ENCODE measurements at regions not wholly inside any gene's neighbourhood (a gene's known extent, or its start where the extent isn't known, plus 50 kb on each side); places are given as distances from the start of the nearest gene placed in this dataset.
"Not testable (repeated sequence)": the region's sequence is repeated elsewhere in the genome, so short reads cannot be mapped to it uniquely, and the experiment has no call there.

- no peak for DNase-seq
Measured at GRCh38 chr14:104250175-104250574, 111.8 kb downstream of the KIF26A start.

- no peak for DNase-seq
Measured at GRCh38 chr14:104252256-104253215, 114.1 kb downstream of the KIF26A start.

GRCh38 chr14:104253223-104253822 lies 114.9 kb downstream of the KIF26A start:
- no peak for DNase-seq

- no peak for DNase-seq
Measured at GRCh38 chr14:104253901-104254353, 115.5 kb downstream of the KIF26A start.

- no peak for DNase-seq
Measured at GRCh38 chr14:104254735-104255400, 116.5 kb downstream of the KIF26A start.

GRCh38 chr14:104256025-104256424 lies 117.6 kb downstream of the KIF26A start:
- DNase-seq: no peak

GRCh38 chr14:104262515-104263514 lies 124.4 kb downstream of the KIF26A start:
- no peak for DNase-seq

- DNase-seq: no peak
Measured at GRCh38 chr14:104263675-104264358, 125.4 kb downstream of the KIF26A start.

- no peak for DNase-seq
Measured at GRCh38 chr14:104264495-104265265, 126.3 kb downstream of the KIF26A start.

- no peak for DNase-seq
Measured at GRCh38 chr14:104265918-104266630, 127.7 kb downstream of the KIF26A start.

- DNase-seq: no peak
Measured at GRCh38 chr14:104266631-104267575, 128.5 kb downstream of the KIF26A start.

GRCh38 chr14:104267895-104268294 lies 129.5 kb downstream of the KIF26A start:
- no peak for DNase-seq

GRCh38 chr14:104268295-104268694 lies 129.9 kb downstream of the KIF26A start:
- DNase-seq: no peak

- no peak for DNase-seq
Measured at GRCh38 chr14:104268725-104269436, 130.5 kb downstream of the KIF26A start.

GRCh38 chr14:104269511-104270241 lies 131.3 kb downstream of the KIF26A start:
- DNase-seq: not testable (repeated sequence)

GRCh38 chr14:104271391-104271790 lies 133.0 kb downstream of the KIF26A start:
- DNase-seq: no peak

- no peak for DNase-seq
Measured at GRCh38 chr14:104274806-104275205, 136.4 kb downstream of the KIF26A start.

Measured in NCI-H1092 treated with DMSO at 0.1 percent for 48 hours (cell line).